ENCODE measurements at regions not wholly inside any gene's neighbourhood (a gene's known extent, or its start where the extent isn't known, plus 50 kb on each side); places are given as distances from the start of the nearest gene placed in this dataset.

- POLR2A ChIA-PET = interaction anchor here (0.6 to 1.3 kb wide), 3 partner anchors 14 to 32 kb away, joined by 3 to 4 read pairs (median 3); no protein-coding TSS in a partner anchor
- no peak overlapping the region for H3K4me3 Mint-ChIP-seq
- TF ChIP-seq, protein P1, sequence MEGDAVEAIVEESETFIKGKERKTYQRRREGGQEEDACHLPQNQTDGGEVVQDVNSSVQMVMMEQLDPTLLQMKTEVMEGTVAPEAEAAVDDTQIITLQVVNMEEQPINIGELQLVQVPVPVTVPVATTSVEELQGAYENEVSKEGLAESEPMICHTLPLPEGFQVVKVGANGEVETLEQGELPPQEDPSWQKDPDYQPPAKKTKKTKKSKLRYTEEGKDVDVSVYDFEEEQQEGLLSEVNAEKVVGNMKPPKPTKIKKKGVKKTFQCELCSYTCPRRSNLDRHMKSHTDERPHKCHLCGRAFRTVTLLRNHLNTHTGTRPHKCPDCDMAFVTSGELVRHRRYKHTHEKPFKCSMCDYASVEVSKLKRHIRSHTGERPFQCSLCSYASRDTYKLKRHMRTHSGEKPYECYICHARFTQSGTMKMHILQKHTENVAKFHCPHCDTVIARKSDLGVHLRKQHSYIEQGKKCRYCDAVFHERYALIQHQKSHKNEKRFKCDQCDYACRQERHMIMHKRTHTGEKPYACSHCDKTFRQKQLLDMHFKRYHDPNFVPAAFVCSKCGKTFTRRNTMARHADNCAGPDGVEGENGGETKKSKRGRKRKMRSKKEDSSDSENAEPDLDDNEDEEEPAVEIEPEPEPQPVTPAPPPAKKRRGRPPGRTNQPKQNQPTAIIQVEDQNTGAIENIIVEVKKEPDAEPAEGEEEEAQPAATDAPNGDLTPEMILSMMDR (IDR thresholded peaks at IDR 0.05) = no peak
- H3K9me3 Mint-ChIP-seq = no peaks in the 10 kb centered on the region
- peaks cover 5% of the 10 kb centered on the region for H3K4me1 Mint-ChIP-seq (ENCODE audit: low read depth)
- H3K36me3 Mint-ChIP-seq (ENCODE audit: low read depth) = no peaks in the 10 kb centered on the region
- intact Hi-C loops (cut with micrococcal nuclease) = no loop called here
- H3K27me3 Mint-ChIP-seq = peaks cover 2% of the 10 kb centered on the region
- CTCF ChIA-PET = no interaction called here
- ATAC-seq = no peak
- DNase-seq = no peak
- H3K27ac Mint-ChIP-seq = no peak overlapping the region
Observed at GRCh38 chr7:66507764-66508296, 120.9 kb upstream of the KCTD7 start.

GRCh38 chr7:66508431-66508830 is 120.2 kb upstream of the KCTD7 start:
- intact Hi-C loops (cut with micrococcal nuclease) = no loop called here
- CTCF ChIA-PET = interaction anchor here (0.9 kb wide), 1 partner anchor 387 kb away, joined by 3 read pairs; no protein-coding TSS in a partner anchor
- no peak overlapping the region for H3K4me3 Mint-ChIP-seq
- POLR2A ChIA-PET = interaction anchor here (0.6 kb wide), 1 partner anchor 33 kb away, joined by 3 read pairs; no protein-coding TSS in a partner anchor
- no peak for ATAC-seq
- H3K27ac Mint-ChIP-seq = no peak overlapping the region
- TF ChIP-seq, protein P1 (IDR thresholded peaks at IDR 0.05) = no peak
- H3K4me1 Mint-ChIP-seq (ENCODE audit: low read depth) = peaks cover 5% of the 10 kb centered on the region
- peaks cover 2% of the 10 kb centered on the region for H3K27me3 Mint-ChIP-seq
- no peaks in the 10 kb centered on the region for H3K9me3 Mint-ChIP-seq
- no peaks in the 10 kb centered on the region for H3K36me3 Mint-ChIP-seq (ENCODE audit: low read depth)
- DNase-seq = no peak

GRCh38 chr7:66514050-66514449 is 114.6 kb upstream of the KCTD7 start:
- ChIA-PET POLR2A (no interaction called here), CTCF (no interaction called here)
- ATAC-seq (no peak), DNase-seq (no peak)
- intact Hi-C loops (cut with micrococcal nuclease) = no loop called here
- TF ChIP-seq, protein P1 (IDR thresholded peaks at IDR 0.05) = no peak
- Mint-ChIP-seq H3K9me3 (no peaks in the 10 kb centered on the region), H3K36me3 (ENCODE audit: low read depth) (no peaks in the 10 kb centered on the region), H3K27me3 (no peaks in the 10 kb centered on the region), H3K4me3 (no peak overlapping the region), H3K27ac (no peak overlapping the region), H3K4me1 (ENCODE audit: low read depth) (no peaks in the 10 kb centered on the region)

GRCh38 chr7:66517212-66517909 is 111.3 kb upstream of the KCTD7 start:
- ATAC-seq (no peak), DNase-seq (no peak)
- intact Hi-C loops (cut with micrococcal nuclease) = no loop called here
- TF ChIP-seq, protein P1 (IDR thresholded peaks at IDR 0.05) = no peak
- POLR2A ChIA-PET = interaction anchor here (0.6 kb wide), 1 partner anchor 389 kb away, joined by 3 read pairs; no protein-coding TSS in a partner anchor
- no peaks in the 10 kb centered on the region for H3K9me3 Mint-ChIP-seq
- peaks cover 3% of the 10 kb centered on the region for H3K4me1 Mint-ChIP-seq (ENCODE audit: low read depth)
- CTCF ChIA-PET = no interaction called here
- no peak overlapping the region for H3K27ac Mint-ChIP-seq
- no peaks in the 10 kb centered on the region for H3K36me3 Mint-ChIP-seq (ENCODE audit: low read depth)
- no peaks in the 10 kb centered on the region for H3K27me3 Mint-ChIP-seq
- H3K4me3 Mint-ChIP-seq = no peak overlapping the region

DNA sequence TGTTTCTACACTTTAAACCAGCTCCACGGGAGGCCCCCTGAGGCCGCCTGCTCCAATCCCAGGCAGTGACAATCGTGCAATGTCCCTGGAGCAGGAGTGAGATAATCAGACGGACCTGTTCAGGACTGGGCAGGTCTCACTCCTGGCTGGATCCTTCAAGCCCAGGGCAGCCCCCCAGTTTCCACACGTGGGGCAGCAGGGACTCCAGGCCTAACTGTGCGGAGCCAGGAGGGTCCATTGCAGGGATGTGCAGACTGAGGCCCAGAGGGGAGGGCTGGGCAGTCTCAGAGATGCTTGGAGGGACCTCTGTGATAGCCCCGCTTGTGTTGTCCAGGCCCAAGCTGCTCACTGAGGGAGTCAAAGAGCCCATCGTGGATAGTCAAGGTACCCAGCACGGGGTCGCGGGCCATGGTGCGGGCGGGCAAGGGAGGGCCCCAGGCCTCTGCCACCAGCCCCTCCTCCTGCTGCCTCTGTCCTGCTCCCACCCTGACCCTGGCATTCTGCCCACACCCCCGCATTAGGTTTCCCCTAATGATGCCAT is 110.5 kb upstream of the KCTD7 start:
- Mint-ChIP-seq H3K9me3 (no peaks in the 10 kb centered on the region), H3K4me1 (ENCODE audit: low read depth) (peaks cover 3% of the 10 kb centered on the region), H3K36me3 (ENCODE audit: low read depth) (no peaks in the 10 kb centered on the region), H3K27me3 (no peaks in the 10 kb centered on the region), H3K27ac (no peak overlapping the region), H3K4me3 (no peak overlapping the region)
- ChIA-PET POLR2A (no interaction called here), CTCF (no interaction called here)
- DNase-seq (no peak), ATAC-seq (no peak)
- TF ChIP-seq, protein P1 (IDR thresholded peaks at IDR 0.05) = no peak
- intact Hi-C loops (cut with micrococcal nuclease) = no loop called here

Measured in activated CD8-positive, alpha-beta T cell treated with anti-CD3 and anti-CD28 coated beads for 36 hours (primary cell).